ENCODE measurements at regions not wholly inside any gene's neighbourhood (a gene's known extent, or its start where the extent isn't known, plus 50 kb on each side); places are given as distances from the start of the nearest gene placed in this dataset.

- TF ChIP-seq CTCF (IDR thresholded peaks at IDR 0.05): peak; percentile 24 to 81 (median 64)
- no peak for TF ChIP-seq POLR2A (IDR thresholded peaks at IDR 0.05)
These were observed 103.6 kb downstream of the PAX1 start for GRCh38 chr20:21808863-21809664.
